Subcutaneous abdominal adipose tissue (tissue), 5 donors: ENCODE measurements at regions not wholly inside any gene's neighbourhood (a gene's known extent, or its start where the extent isn't known, plus 50 kb on each side); places are given as distances from the start of the nearest gene placed in this dataset.
A peak's percentile ranks its signal among the peaks of the same experiment; 100 is the strongest.

Source experiments
- H3K27ac ChIP-seq: one replicate; pipeline ENCODE4 v1.7.0; 2013; ENCODE audit warnings: low read depth, mild to moderate bottlenecking, inconsistent platforms, low read length, moderate library complexity
- H3K27me3 ChIP-seq, 5 donors: one replicate each; pipeline ENCODE4 v1.7.0; 2013; ENCODE audit warnings: low read length in 5 of 5, inconsistent platforms in 1 of 5; ENCODE audit not compliant: control insufficient read depth in 5 of 5, insufficient read depth in 4 of 5
- H3K36me3 ChIP-seq, 5 donors: one replicate each; pipeline ENCODE4 v1.7.0; 2013; ENCODE audit warnings: low read length in 5 of 5; ENCODE audit not compliant: control insufficient read depth in 5 of 5, insufficient read depth in 5 of 5
- H3K4me1 ChIP-seq, 5 donors: one replicate each; pipeline ENCODE4 v1.7.0; 2013; ENCODE audit warnings: low read length in 5 of 5, mild to moderate bottlenecking in 3 of 5, moderate library complexity in 1 of 5; ENCODE audit not compliant: control insufficient read depth in 5 of 5, insufficient read depth in 5 of 5
- H3K4me3 ChIP-seq, 5 donors: one replicate each; pipeline ENCODE4 v1.7.0; 2013; ENCODE audit warnings: low read length in 5 of 5, low read depth in 1 of 5
- H3K9ac ChIP-seq, 5 donors: one replicate each; pipeline ENCODE4 v1.7.0; 2013; ENCODE audit warnings: low read length in 5 of 5, mild to moderate bottlenecking in 4 of 5, moderate library complexity in 3 of 5
- H3K9me3 ChIP-seq, 5 donors: one replicate each; pipeline ENCODE4 v1.7.0; 2013; ENCODE audit warnings: low read length in 5 of 5; ENCODE audit not compliant: control insufficient read depth in 5 of 5
- donor health status: healthy.
- donor health status: healthy.
- donor health status: healthy.
- donor health status: healthy.
- donor health status: healthy.

GRCh38 chr6:169075211-169075914 is 178.3 kb downstream of the THBS2 start:
- no peaks in the 10 kb centered on the region for H3K27me3 ChIP-seq
- H3K9me3 ChIP-seq: peaks cover 0 to 4% (median 0%) of the 10 kb centered on the region in 5 donors
- H3K36me3 ChIP-seq: no peaks in the 10 kb centered on the region
- H3K4me1 ChIP-seq: peaks cover 0 to 27% (median 22%) of the 10 kb centered on the region in 5 donors
- H3K27ac ChIP-seq: peak overlapping the region; percentile 49
- H3K9ac ChIP-seq: peak overlapping the region in 1 of 5 donors; percentile 45
- peak overlapping the region; percentile 12 to 61 (median 39) for H3K4me3 ChIP-seq

DNA sequence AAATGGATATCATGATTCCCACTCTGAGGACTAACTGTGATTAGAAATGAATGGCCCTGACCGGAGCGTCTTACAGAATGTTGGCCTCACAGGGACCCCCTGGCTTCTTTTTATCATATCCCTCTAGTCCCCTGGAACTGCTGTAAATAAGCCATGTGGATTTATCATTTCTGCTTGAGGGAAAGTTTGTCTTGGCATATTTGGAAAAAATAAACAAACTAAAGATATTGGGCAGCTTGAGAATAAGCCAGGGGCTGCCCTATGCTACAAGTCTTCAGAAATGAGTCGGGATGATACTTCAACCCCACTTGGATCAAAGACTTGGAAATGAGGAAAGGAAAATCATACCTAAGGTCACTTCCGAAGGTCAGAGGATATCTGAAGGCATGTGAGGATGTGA is 179.1 kb downstream of the THBS2 start:
- Histone ChIP-seq H3K36me3 (no peaks in the 10 kb centered on the region), H3K4me1 (peaks cover 0 to 30% (median 22%) of the 10 kb centered on the region in 5 donors), H3K27ac (peak overlapping the region; percentile 49), H3K9ac (no peak overlapping the region), H3K4me3 (no peak overlapping the region), H3K27me3 (no peaks in the 10 kb centered on the region), H3K9me3 (peaks cover 0 to 4% (median 0%) of the 10 kb centered on the region in 5 donors)

GRCh38 chr6:169073311-169073710 is 180.3 kb downstream of the THBS2 start:
- Histone ChIP-seq H3K36me3 (no peaks in the 10 kb centered on the region), H3K27ac (no peak overlapping the region), H3K4me3 (no peak overlapping the region), H3K27me3 (no peaks in the 10 kb centered on the region), H3K9me3 (no peaks in the 10 kb centered on the region), H3K9ac (no peak overlapping the region), H3K4me1 (peaks cover 0 to 30% (median 22%) of the 10 kb centered on the region in 5 donors)

DNA sequence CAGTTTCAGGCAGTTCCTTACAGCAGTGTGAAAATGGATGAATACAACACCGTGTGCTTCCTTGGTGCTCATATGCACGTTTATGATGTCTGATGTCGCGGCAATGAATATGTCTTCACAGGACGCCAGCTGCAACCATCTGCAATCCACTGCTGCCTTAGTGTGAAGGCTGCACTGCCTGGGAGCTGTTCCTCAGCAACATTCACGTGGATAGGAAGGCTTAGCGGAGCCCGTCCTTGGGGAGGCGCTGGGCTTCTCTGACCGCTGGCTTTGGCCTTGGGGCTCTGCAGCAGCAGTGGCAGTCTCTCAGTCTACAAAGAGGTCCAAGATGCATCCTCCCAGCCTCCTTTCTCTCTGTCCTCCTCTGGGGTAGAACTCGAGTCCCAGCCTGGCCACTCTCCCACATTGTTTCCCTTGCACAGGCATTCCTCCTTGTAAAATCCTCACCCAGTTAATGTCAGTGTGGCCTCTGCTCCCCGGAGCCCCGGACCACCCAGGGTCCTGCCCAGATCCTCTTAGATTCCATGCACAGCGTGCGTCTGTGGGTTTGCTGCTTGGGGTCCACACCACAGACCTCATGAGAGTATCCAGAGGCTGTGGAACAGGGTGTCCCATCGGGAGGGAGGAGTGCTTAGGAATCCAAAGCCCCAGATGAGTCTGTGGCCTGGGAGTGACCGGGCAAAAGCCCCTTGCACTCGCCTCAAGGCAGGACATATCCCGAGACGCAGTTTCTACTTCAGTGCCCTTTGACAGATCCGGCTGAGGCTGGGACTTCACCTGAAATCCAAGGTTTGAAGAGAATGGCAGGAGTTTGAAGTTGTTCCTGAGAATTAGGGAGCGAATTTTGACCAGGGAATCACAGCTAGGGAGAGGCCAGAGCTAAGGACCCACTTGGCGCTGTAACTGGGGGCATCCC is 181.3 kb downstream of the THBS2 start:
- Histone ChIP-seq H3K4me3 (no peak overlapping the region), H3K9ac (no peak overlapping the region), H3K27ac (no peak overlapping the region), H3K27me3 (no peaks in the 10 kb centered on the region), H3K4me1 (peaks cover 0 to 30% (median 22%) of the 10 kb centered on the region in 5 donors), H3K9me3 (no peaks in the 10 kb centered on the region), H3K36me3 (no peaks in the 10 kb centered on the region)

DNA sequence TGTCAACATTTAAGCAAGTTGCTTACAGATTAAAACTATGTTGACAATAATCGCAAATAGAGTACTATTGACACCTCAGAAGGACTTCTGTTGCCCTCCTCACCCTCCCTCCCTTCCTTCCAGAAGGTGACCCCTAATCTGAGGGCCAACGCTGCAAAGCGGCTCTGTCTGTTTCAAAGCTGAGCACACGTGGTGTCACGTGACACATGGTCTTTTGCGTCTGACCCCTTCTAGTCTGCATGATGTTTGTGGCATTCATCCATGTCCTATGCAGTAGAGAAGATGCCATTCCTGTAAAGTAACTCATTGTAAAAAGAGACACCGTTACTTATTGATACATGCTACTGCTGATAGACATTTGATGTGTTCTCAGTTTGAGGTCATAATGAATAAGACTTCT is 182.3 kb downstream of the THBS2 start:
- Histone ChIP-seq H3K4me1 (peaks cover 0 to 30% (median 22%) of the 10 kb centered on the region in 5 donors), H3K9ac (no peak overlapping the region), H3K27me3 (no peaks in the 10 kb centered on the region), H3K4me3 (no peak overlapping the region), H3K36me3 (no peaks in the 10 kb centered on the region), H3K27ac (peak overlapping the region; percentile 52), H3K9me3 (no peaks in the 10 kb centered on the region)

DNA sequence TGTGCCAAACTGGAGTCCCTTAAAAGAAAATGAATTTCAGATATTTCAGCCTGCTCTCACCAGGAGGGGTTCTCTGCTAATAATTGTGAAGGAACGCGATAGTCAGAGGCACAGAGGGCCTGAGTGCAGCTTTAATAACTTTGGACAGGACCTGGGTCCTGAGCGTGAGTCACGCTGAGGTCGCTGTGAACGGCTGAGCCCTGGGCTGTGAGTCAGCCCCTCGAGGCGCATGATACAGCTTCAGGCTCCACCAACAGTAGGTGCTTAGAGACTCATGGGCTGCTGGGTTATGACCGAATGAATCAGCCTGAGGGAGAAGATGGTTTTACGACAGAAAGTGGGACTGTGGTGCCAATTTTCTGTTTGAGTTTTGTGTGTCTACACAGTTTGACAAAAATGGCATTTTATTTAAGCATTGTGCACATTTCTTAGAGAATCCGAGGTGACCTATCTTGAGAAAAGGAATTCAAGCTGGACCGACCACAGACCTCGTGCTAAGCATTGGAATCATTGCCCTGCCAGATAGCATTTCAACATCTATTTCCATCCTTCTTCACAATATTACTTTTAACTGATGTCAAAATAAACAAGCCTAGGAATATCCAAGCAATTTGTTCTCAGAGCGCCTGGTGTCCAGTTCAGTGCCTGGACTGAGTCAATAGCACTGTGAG is 183.0 kb downstream of the THBS2 start:
- Histone ChIP-seq H3K36me3 (no peaks in the 10 kb centered on the region), H3K4me3 (no peak overlapping the region), H3K27me3 (no peaks in the 10 kb centered on the region), H3K4me1 (peaks cover 0 to 24% (median 16%) of the 10 kb centered on the region in 5 donors), H3K9ac (no peak overlapping the region), H3K9me3 (no peaks in the 10 kb centered on the region), H3K27ac (peak overlapping the region; percentile 52)

DNA sequence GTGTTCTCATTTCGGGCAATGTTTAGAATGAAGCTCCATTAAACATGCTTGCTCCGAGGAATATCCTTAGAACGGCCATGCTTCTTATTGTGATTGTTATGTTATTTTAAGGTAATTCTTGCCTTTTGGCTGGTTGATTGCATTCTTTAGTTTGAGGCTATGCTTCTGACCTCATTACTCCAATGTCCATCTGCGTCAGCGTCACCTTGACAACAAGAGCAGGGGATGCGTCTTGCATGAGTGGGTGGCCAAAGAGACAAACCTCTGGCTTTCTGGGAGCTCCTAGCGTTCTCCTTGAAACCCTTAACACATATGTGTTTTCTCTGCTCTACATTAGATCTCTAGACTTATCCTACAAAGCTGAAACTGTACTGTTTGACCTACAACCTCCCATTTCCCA is 184.3 kb downstream of the THBS2 start:
- no peaks in the 10 kb centered on the region for H3K9me3 ChIP-seq
- no peak overlapping the region for H3K9ac ChIP-seq
- peaks cover 0 to 12% (median 4%) of the 10 kb centered on the region in 5 donors for H3K4me1 ChIP-seq
- H3K27ac ChIP-seq: no peak overlapping the region
- no peaks in the 10 kb centered on the region for H3K27me3 ChIP-seq
- H3K36me3 ChIP-seq: no peaks in the 10 kb centered on the region
- no peak overlapping the region for H3K4me3 ChIP-seq

- H3K27ac ChIP-seq: no peak overlapping the region
- H3K36me3 ChIP-seq: no peaks in the 10 kb centered on the region
- H3K4me1 ChIP-seq: no peaks in the 10 kb centered on the region
- peaks cover 0 to 5% (median 0%) of the 10 kb centered on the region in 5 donors for H3K9me3 ChIP-seq
- no peak overlapping the region for H3K9ac ChIP-seq
- no peak overlapping the region for H3K4me3 ChIP-seq
- no peaks in the 10 kb centered on the region for H3K27me3 ChIP-seq
These were observed 189.5 kb downstream of the THBS2 start for GRCh38 chr6:169064194-169064593.

- no peak overlapping the region for H3K27ac ChIP-seq
- no peaks in the 10 kb centered on the region for H3K36me3 ChIP-seq
- no peak overlapping the region for H3K9ac ChIP-seq
- peaks cover 0 to 5% (median 0%) of the 10 kb centered on the region in 5 donors for H3K9me3 ChIP-seq
- H3K4me1 ChIP-seq: no peaks in the 10 kb centered on the region
- H3K4me3 ChIP-seq: no peak overlapping the region
- no peaks in the 10 kb centered on the region for H3K27me3 ChIP-seq
These were observed 191.4 kb downstream of the THBS2 start for GRCh38 chr6:169062272-169062671.
